ENCODE measurements at regions not wholly inside any gene's neighbourhood (a gene's known extent, or its start where the extent isn't known, plus 50 kb on each side); places are given as distances from the start of the nearest gene placed in this dataset.
A peak's percentile ranks its signal among the peaks of the same experiment; 100 is the strongest.

- peaks cover 0 to 3% (median 0%) of the 10 kb centered on the region in 7 donors for H3K4me1 Mint-ChIP-seq
- no peaks in the 10 kb centered on the region for H3K36me3 ChIP-seq (ENCODE audit: control insufficient read depth in 2 of 3, insufficient read depth in 3 of 3, low read length in 3 of 3)
- no peaks in the 10 kb centered on the region for H3K4me1 ChIP-seq (ENCODE audit: control insufficient read depth in 2 of 2, insufficient read depth in 2 of 2, low read length in 2 of 2)
- ATAC-seq (no peak), DNase-seq (no peak)
- H3K4me3 Mint-ChIP-seq = no peak overlapping the region
- no peaks in the 10 kb centered on the region for H3K36me3 Mint-ChIP-seq
- peaks cover 0 to 2% of the 10 kb centered on the region in 2 donors for H3K27me3 ChIP-seq (ENCODE audit: control insufficient read depth in 2 of 2, insufficient read depth in 2 of 2, low read length in 2 of 2)
- no peaks in the 10 kb centered on the region for H3K9me3 ChIP-seq (ENCODE audit: control insufficient read depth in 2 of 3, low read length in 3 of 3)
- peaks cover 0 to 20% (median under 1%) of the 10 kb centered on the region in 5 donors for H3K27me3 Mint-ChIP-seq
- no peaks in the 10 kb centered on the region for H3K9me3 Mint-ChIP-seq
- CTCF ChIA-PET = no interaction called here
- POLR2A ChIA-PET = no interaction called here
- H3K27ac ChIP-seq (ENCODE audit: low read depth, low read length) = no peak overlapping the region
- H3K27ac Mint-ChIP-seq = peak overlapping the region in 1 of 9 donors; percentile 17
- intact Hi-C loops (cut with micrococcal nuclease) = no loop called here
- H3K4me3 ChIP-seq (ENCODE audit: low read length) = no peak overlapping the region
Observed at GRCh38 chr13:50697746-50698539, 145.5 kb downstream of the DLEU7 start.

- ChIA-PET CTCF (interaction anchor here (0.6 kb wide), 1 partner anchor 65 kb away, joined by 3 read pairs; no protein-coding TSS in a partner anchor), POLR2A (no interaction called here)
- intact Hi-C loops (cut with micrococcal nuclease) = loop anchor here in 1 of 2 donors (10.0 kb wide), 1 partner anchor 215 kb away; no protein-coding TSS in a partner anchor
- Histone ChIP-seq H3K9me3 (ENCODE audit: control insufficient read depth in 2 of 3, low read length in 3 of 3) (no peaks in the 10 kb centered on the region), H3K4me1 (ENCODE audit: control insufficient read depth in 2 of 2, insufficient read depth in 2 of 2, low read length in 2 of 2) (no peaks in the 10 kb centered on the region), H3K36me3 (ENCODE audit: control insufficient read depth in 2 of 3, insufficient read depth in 3 of 3, low read length in 3 of 3) (no peaks in the 10 kb centered on the region), H3K4me3 (ENCODE audit: low read length) (no peak overlapping the region), H3K27me3 (ENCODE audit: control insufficient read depth in 2 of 2, insufficient read depth in 2 of 2, low read length in 2 of 2) (peaks cover 0 to 2% of the 10 kb centered on the region in 2 donors), H3K27ac (ENCODE audit: low read depth, low read length) (no peak overlapping the region)
- no peak for ATAC-seq
- DNase-seq = no peak
- Mint-ChIP-seq H3K9me3 (no peaks in the 10 kb centered on the region), H3K4me3 (no peak overlapping the region), H3K27me3 (peaks cover 0 to 18% (median 0%) of the 10 kb centered on the region in 5 donors), H3K27ac (no peak overlapping the region), H3K4me1 (peaks cover 0 to 3% (median 0%) of the 10 kb centered on the region in 7 donors), H3K36me3 (no peaks in the 10 kb centered on the region)
Observed at GRCh38 chr13:50699874-50700663, 143.4 kb downstream of the DLEU7 start.

GRCh38 chr13:50700664-50701305, 142.7 kb downstream of the DLEU7 start:
- ATAC-seq = no peak
- H3K27ac ChIP-seq (ENCODE audit: low read depth, low read length) = no peak overlapping the region
- no peak overlapping the region for H3K27ac Mint-ChIP-seq
- no peak for DNase-seq
- intact Hi-C loops (cut with micrococcal nuclease) = loop anchor here in 1 of 2 donors (10.0 kb wide), 1 partner anchor 214 kb away; no protein-coding TSS in a partner anchor
- no peaks in the 10 kb centered on the region for H3K4me1 ChIP-seq (ENCODE audit: control insufficient read depth in 2 of 2, insufficient read depth in 2 of 2, low read length in 2 of 2)
- H3K36me3 ChIP-seq (ENCODE audit: control insufficient read depth in 2 of 3, insufficient read depth in 3 of 3, low read length in 3 of 3) = no peaks in the 10 kb centered on the region
- POLR2A ChIA-PET = no interaction called here
- H3K9me3 Mint-ChIP-seq = no peaks in the 10 kb centered on the region
- no peaks in the 10 kb centered on the region for H3K9me3 ChIP-seq (ENCODE audit: control insufficient read depth in 2 of 3, low read length in 3 of 3)
- H3K36me3 Mint-ChIP-seq = no peaks in the 10 kb centered on the region
- H3K4me1 Mint-ChIP-seq = peaks cover 0 to 3% (median 0%) of the 10 kb centered on the region in 7 donors
- H3K4me3 Mint-ChIP-seq = no peak overlapping the region
- CTCF ChIA-PET = interaction anchor here (0.6 kb wide), 2 partner anchors 65 to 211 kb away, joined by 3 read pairs; no protein-coding TSS in a partner anchor
- no peak overlapping the region for H3K4me3 ChIP-seq (ENCODE audit: low read length)
- H3K27me3 ChIP-seq (ENCODE audit: control insufficient read depth in 2 of 2, insufficient read depth in 2 of 2, low read length in 2 of 2) = peaks cover 0 to 2% of the 10 kb centered on the region in 2 donors
- peaks cover 0 to 18% (median 0%) of the 10 kb centered on the region in 5 donors for H3K27me3 Mint-ChIP-seq

DNA sequence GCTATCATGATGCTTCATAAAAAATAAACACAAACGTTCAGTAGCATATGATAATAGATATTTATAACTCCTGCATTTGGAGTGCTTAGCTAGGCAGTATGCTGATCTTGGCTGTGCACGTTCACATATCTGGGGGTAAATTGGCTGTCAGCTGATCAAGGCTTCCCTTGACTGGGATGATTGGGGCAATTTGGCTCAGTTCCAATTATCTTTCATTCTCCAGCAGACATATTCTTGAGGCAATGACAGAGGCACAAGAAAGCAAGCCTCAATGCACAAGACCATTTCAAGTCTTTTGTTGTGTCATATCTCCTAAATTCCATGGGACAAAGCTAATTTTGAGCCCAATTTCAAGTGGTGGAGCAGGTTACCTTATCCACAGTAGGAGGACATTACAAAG, 142.0 kb downstream of the DLEU7 start:
- Histone ChIP-seq H3K27me3 (ENCODE audit: control insufficient read depth in 2 of 2, insufficient read depth in 2 of 2, low read length in 2 of 2) (peaks cover 0 to 2% of the 10 kb centered on the region in 2 donors), H3K27ac (ENCODE audit: low read depth, low read length) (no peak overlapping the region), H3K9me3 (ENCODE audit: control insufficient read depth in 2 of 3, low read length in 3 of 3) (no peaks in the 10 kb centered on the region), H3K36me3 (ENCODE audit: control insufficient read depth in 2 of 3, insufficient read depth in 3 of 3, low read length in 3 of 3) (no peaks in the 10 kb centered on the region), H3K4me1 (ENCODE audit: control insufficient read depth in 2 of 2, insufficient read depth in 2 of 2, low read length in 2 of 2) (no peaks in the 10 kb centered on the region), H3K4me3 (ENCODE audit: low read length) (no peak overlapping the region)
- ATAC-seq (no peak), DNase-seq (no peak)
- Mint-ChIP-seq H3K27ac (no peak overlapping the region), H3K36me3 (no peaks in the 10 kb centered on the region), H3K4me3 (no peak overlapping the region), H3K27me3 (peaks cover 0 to 18% (median 3%) of the 10 kb centered on the region in 5 donors), H3K9me3 (no peaks in the 10 kb centered on the region), H3K4me1 (peaks cover 0 to 3% (median 0%) of the 10 kb centered on the region in 7 donors)
- ChIA-PET CTCF (interaction anchor here (0.6 kb wide), 1 partner anchor 210 kb away, joined by 3 read pairs; no protein-coding TSS in a partner anchor), POLR2A (no interaction called here)
- intact Hi-C loops (cut with micrococcal nuclease) = loop anchor here in 1 of 2 donors (10.0 kb wide), 1 partner anchor 213 kb away; no protein-coding TSS in a partner anchor

DNA sequence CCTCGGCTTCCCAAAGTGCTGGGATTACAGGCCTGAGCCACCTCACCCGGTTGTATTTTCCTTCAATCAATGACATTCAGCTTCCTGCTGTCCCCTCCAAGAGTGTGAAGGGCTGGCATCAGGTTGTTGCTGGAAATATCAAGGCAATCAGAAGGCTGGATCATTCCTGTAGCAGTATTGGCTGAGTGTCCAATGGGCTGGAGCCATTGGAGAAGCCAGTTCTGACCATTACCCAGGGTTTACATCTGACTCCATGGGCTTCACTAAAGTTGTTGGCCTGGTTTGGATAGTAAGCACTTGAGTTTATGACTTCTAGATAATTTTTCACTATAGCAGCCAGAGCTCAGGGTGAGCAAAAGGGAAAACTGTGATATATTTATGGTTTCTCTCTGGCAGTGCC, 137.0 kb downstream of the DLEU7 start:
- ChIA-PET POLR2A (no interaction called here), CTCF (no interaction called here)
- Mint-ChIP-seq H3K36me3 (no peaks in the 10 kb centered on the region), H3K4me3 (no peak overlapping the region), H3K27ac (no peak overlapping the region), H3K4me1 (peaks cover 0 to 5% (median 0%) of the 10 kb centered on the region in 7 donors), H3K27me3 (peaks cover 0 to 9% (median 3%) of the 10 kb centered on the region in 5 donors), H3K9me3 (no peaks in the 10 kb centered on the region)
- DNase-seq (no peak), ATAC-seq (no peak)
- no peak overlapping the region for H3K27ac ChIP-seq (ENCODE audit: low read depth, low read length)
- H3K4me1 ChIP-seq (ENCODE audit: control insufficient read depth in 2 of 2, insufficient read depth in 2 of 2, low read length in 2 of 2) = no peaks in the 10 kb centered on the region
- H3K4me3 ChIP-seq (ENCODE audit: low read length) = no peak overlapping the region
- intact Hi-C loops (cut with micrococcal nuclease) = loop anchor here in 1 of 2 donors (10.0 kb wide), 1 partner anchor 208 kb away; no protein-coding TSS in a partner anchor
- H3K27me3 ChIP-seq (ENCODE audit: control insufficient read depth in 2 of 2, insufficient read depth in 2 of 2, low read length in 2 of 2) = no peaks in the 10 kb centered on the region
- no peaks in the 10 kb centered on the region for H3K36me3 ChIP-seq (ENCODE audit: control insufficient read depth in 2 of 3, insufficient read depth in 3 of 3, low read length in 3 of 3)
- H3K9me3 ChIP-seq (ENCODE audit: control insufficient read depth in 2 of 3, low read length in 3 of 3) = no peaks in the 10 kb centered on the region

DNA sequence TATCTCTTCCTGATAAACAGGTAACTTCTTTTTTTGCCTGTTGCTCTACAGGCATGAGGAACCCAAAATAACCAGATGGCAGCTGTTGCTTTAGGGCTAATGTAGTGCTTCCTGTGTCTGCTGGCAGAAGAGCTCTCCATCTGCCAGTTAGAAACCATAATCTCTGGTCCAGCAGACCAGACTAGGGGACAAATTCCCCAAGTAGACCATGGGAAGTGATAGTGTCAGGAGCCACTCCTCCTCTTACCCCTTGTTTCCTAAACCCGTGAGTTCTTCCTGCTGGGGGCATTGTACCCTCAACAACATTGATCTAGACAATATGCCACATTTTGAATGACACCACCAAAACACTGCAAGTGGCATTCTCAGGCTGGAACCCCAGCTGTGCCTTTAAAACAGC, 135.9 kb downstream of the DLEU7 start:
- no peaks in the 10 kb centered on the region for H3K9me3 Mint-ChIP-seq
- no peak overlapping the region for H3K4me3 Mint-ChIP-seq
- no peaks in the 10 kb centered on the region for H3K36me3 ChIP-seq (ENCODE audit: control insufficient read depth in 2 of 3, insufficient read depth in 3 of 3, low read length in 3 of 3)
- no peak for DNase-seq
- H3K27ac ChIP-seq (ENCODE audit: low read depth, low read length) = no peak overlapping the region
- H3K4me1 ChIP-seq (ENCODE audit: control insufficient read depth in 2 of 2, insufficient read depth in 2 of 2, low read length in 2 of 2) = no peaks in the 10 kb centered on the region
- no peak for ATAC-seq
- peaks cover 0 to 5% (median 0%) of the 10 kb centered on the region in 7 donors for H3K4me1 Mint-ChIP-seq
- intact Hi-C loops (cut with micrococcal nuclease) = loop anchor here in 1 of 2 donors (10.0 kb wide), 1 partner anchor 207 kb away; no protein-coding TSS in a partner anchor
- peaks cover 0 to 15% (median 5%) of the 10 kb centered on the region in 5 donors for H3K27me3 Mint-ChIP-seq
- H3K36me3 Mint-ChIP-seq = no peaks in the 10 kb centered on the region
- no peak overlapping the region for H3K27ac Mint-ChIP-seq
- no peaks in the 10 kb centered on the region for H3K27me3 ChIP-seq (ENCODE audit: control insufficient read depth in 2 of 2, insufficient read depth in 2 of 2, low read length in 2 of 2)
- ChIA-PET CTCF (no interaction called here), POLR2A (interaction anchor here (0.6 kb wide), 1 partner anchor 1131 kb away, joined by 4 read pairs; no protein-coding TSS in a partner anchor)
- H3K9me3 ChIP-seq (ENCODE audit: control insufficient read depth in 2 of 3, low read length in 3 of 3) = no peaks in the 10 kb centered on the region
- no peak overlapping the region for H3K4me3 ChIP-seq (ENCODE audit: low read length)

Data from naive thymus-derived CD4-positive, alpha-beta T cell (primary cell).